Mesothelial cell of epicardium (in vitro differentiated cells): ENCODE measurements at regions not wholly inside any gene's neighbourhood (a gene's known extent, or its start where the extent isn't known, plus 50 kb on each side); places are given as distances from the start of the nearest gene placed in this dataset.
"Not testable (repeated sequence)": the region's sequence is repeated elsewhere in the genome, so short reads cannot be mapped to it uniquely, and the experiment has no call there.

Experiments used
- DNase-seq, 2 experiments: peaks; one replicate each; pipeline ENCODE4 v3.0.0; 2021; ENCODE audit warnings: low spot score in 2 of 2; ENCODE audit not compliant: unreplicated experiment in 2 of 2
- H3K27ac Mint-ChIP-seq: 2 replicates; pipeline ENCODE4 v1.8.0; 2021; ENCODE audit warnings: mixed read lengths
- H3K27me3 Mint-ChIP-seq: 2 replicates; pipeline ENCODE4 v1.8.0; 2021; ENCODE audit warnings: low read depth, mixed read lengths
- H3K36me3 Mint-ChIP-seq: 2 replicates; pipeline ENCODE4 v1.8.0; 2021; ENCODE audit warnings: mixed read lengths
- H3K4me1 Mint-ChIP-seq: 2 replicates; pipeline ENCODE4 v1.8.0; 2021; ENCODE audit warnings: mixed read lengths
- H3K4me3 Mint-ChIP-seq: 2 replicates; pipeline ENCODE4 v1.8.0; 2021; ENCODE audit warnings: mild to moderate bottlenecking, moderate library complexity, mixed read lengths
- H3K9me3 Mint-ChIP-seq: 2 replicates; pipeline ENCODE4 v1.8.0; 2021; ENCODE audit warnings: mixed read lengths
- TF ChIP-seq, protein P1 (sequence below): fragments of 200-600 bp; sonication (generic); IDR thresholded peaks from one replicate; pipeline ENCODE4 v1.5.0; 2021; ENCODE audit warnings: antibody characterized with exemption; ENCODE audit not compliant: unreplicated experiment

DNA sequence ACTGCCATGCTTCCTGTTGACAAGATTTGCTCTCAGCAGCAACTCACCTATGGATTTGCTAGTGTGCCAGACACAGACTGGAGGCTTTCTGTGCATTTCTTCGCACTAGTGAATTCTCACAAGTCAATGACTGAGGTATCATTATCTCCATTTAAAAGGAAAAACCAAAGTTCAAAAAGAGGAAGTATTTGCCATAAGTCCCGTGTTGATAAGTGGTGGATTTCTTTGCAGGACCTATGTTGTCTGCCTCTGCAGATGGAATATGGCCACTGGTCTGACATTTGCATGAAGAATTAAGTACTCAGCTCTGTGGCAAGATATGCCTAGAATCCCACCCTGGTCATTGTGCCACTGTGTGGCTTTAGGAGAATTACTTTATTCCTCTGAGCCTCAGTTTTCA lies 299.6 kb downstream of the PAX3 start:
- Mint-ChIP-seq H3K4me3 (no peak overlapping the region), H3K9me3 (peaks cover 8% of the 10 kb centered on the region), H3K27ac (no peak overlapping the region), H3K4me1 (peaks cover 20% of the 10 kb centered on the region), H3K27me3 (peaks cover 2% of the 10 kb centered on the region), H3K36me3 (no peaks in the 10 kb centered on the region)
- TF ChIP-seq, protein P1, sequence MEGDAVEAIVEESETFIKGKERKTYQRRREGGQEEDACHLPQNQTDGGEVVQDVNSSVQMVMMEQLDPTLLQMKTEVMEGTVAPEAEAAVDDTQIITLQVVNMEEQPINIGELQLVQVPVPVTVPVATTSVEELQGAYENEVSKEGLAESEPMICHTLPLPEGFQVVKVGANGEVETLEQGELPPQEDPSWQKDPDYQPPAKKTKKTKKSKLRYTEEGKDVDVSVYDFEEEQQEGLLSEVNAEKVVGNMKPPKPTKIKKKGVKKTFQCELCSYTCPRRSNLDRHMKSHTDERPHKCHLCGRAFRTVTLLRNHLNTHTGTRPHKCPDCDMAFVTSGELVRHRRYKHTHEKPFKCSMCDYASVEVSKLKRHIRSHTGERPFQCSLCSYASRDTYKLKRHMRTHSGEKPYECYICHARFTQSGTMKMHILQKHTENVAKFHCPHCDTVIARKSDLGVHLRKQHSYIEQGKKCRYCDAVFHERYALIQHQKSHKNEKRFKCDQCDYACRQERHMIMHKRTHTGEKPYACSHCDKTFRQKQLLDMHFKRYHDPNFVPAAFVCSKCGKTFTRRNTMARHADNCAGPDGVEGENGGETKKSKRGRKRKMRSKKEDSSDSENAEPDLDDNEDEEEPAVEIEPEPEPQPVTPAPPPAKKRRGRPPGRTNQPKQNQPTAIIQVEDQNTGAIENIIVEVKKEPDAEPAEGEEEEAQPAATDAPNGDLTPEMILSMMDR, result no peak
- no peak for DNase-seq

DNA sequence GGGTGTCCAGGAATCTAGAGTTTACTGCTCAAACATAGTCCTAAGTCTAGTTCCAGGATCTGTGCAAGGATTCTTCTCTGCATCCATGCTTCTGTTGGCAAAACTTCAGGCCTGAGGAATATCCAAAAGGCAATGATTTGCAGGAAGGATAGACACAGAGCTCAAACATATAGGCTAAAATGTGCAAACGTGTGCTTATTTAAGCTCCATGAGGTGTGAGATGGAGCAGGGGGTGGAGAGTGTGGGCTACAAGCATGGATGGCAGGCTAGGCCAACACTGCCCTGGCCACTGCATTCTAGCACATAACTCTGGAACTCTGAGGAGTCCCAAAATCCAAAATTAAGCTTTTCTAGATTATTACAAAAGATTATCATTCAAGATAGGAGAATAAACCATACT lies 301.1 kb downstream of the PAX3 start:
- Mint-ChIP-seq H3K27me3 (peaks cover 6% of the 10 kb centered on the region), H3K27ac (peak overlapping the region; percentile 2), H3K4me3 (no peak overlapping the region), H3K4me1 (peaks cover 20% of the 10 kb centered on the region), H3K9me3 (peaks cover 4% of the 10 kb centered on the region), H3K36me3 (no peaks in the 10 kb centered on the region)
- TF ChIP-seq, protein P1, result no peak
- no peak for DNase-seq

DNA sequence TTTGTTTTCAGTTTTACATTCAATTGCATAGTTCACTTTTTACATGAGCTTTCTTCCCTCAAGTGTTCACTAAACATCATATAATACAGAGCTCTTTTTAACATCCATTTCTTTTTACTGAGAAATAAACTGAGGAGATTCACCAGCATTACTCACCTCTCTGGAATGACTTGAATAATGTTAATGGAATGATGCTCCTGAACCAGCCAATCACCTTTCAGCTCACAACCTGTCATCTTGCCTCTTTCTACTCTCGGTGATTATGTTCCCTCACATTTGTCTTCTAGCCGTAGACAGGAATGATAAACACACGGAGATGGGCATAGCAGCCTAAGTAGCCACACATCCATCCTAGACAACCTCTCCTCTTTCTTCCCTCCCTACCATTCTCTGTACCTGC lies 301.7 kb downstream of the PAX3 start:
- no peaks in the 10 kb centered on the region for H3K36me3 Mint-ChIP-seq
- H3K9me3 Mint-ChIP-seq, result no peaks in the 10 kb centered on the region
- TF ChIP-seq, protein P1, result no peak
- H3K4me1 Mint-ChIP-seq, result peaks cover 20% of the 10 kb centered on the region
- peaks cover 6% of the 10 kb centered on the region for H3K27me3 Mint-ChIP-seq
- DNase-seq, result no peak
- peak overlapping the region; percentile 2 for H3K27ac Mint-ChIP-seq
- no peak overlapping the region for H3K4me3 Mint-ChIP-seq

DNA sequence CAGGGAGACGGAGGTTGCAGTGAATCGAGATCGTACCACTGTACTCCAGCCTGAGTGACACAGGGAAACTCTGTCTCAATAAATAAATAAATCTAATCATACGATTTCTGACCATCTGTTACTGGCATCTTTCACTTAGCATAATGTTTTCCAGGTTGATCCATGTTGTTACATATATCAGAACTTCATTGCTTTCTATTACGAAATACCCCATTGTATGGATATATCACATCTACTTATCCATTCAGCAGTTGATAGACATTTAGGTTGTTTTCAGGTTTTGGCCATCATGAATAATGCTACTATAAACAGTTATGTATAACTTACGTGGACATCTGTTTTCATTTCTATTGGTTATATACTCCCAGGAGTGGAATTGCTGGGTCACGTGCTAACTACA lies 303.9 kb downstream of the PAX3 start:
- Mint-ChIP-seq H3K4me1 (peaks cover 20% of the 10 kb centered on the region), H3K27ac (no peak overlapping the region), H3K36me3 (no peaks in the 10 kb centered on the region), H3K4me3 (no peak overlapping the region), H3K27me3 (peaks cover 13% of the 10 kb centered on the region), H3K9me3 (peaks cover 6% of the 10 kb centered on the region)
- no peak for DNase-seq
- TF ChIP-seq, protein P1, result no peak

DNA sequence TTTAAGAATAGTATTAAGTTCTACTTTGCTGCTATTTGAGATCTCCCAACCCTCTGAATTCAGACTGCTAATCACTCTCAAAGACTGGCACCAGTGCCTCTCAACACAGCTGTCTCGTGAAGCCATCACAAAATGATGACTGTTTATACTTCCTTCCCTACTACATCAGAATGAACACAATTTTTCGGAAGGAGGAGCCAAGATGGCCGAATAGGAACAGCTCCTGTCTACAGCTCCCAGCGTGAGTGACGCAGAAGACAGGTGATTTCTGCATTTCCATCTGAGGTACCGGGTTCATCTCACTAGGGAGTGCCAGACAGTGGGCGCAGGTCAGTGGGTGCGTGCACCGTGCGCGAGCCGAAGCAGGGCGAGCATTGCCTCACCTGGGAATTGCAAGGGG lies 314.4 kb downstream of the PAX3 start:
- not testable (repeated sequence) for DNase-seq, H3K4me1 Mint-ChIP-seq

DNA sequence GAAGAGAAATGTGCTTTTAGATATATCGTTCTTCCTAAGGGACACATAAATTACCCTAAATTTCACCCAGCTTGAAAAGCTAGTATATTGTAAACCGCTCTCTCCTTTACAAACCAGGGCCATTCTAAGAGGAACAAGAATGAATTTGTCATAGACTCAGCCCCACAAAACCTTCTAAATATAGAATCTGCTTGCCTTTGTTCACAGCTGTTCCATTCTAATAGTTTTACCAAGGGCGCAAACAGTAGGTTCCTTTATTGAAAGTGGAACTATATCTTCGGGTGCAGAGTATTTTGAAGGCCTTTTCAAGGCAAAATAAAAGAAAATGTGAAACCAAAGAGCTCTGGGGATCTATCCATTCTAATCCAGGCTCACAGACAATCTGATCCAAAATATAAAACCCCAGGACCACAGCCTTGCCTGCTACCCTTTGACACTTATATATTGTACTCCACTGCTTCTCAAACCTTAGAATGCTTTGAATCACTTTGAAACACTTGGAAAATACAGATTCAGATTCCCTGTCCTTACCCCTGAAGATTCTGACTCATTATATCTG lies 316.8 kb downstream of the PAX3 start:
- H3K36me3 Mint-ChIP-seq, result peaks cover 2% of the 10 kb centered on the region
- no peak overlapping the region for H3K4me3 Mint-ChIP-seq
- TF ChIP-seq, protein P1, result no peak
- no peak for DNase-seq
- no peak overlapping the region for H3K27ac Mint-ChIP-seq
- peaks cover 6% of the 10 kb centered on the region for H3K27me3 Mint-ChIP-seq
- no peaks in the 10 kb centered on the region for H3K4me1 Mint-ChIP-seq
- peaks cover 2% of the 10 kb centered on the region for H3K9me3 Mint-ChIP-seq

More for the DNA sequence above, 314.4 kb downstream of the PAX3 start:
- not testable (repeated sequence) for H3K4me3 Mint-ChIP-seq, H3K9me3 Mint-ChIP-seq, H3K27ac Mint-ChIP-seq, H3K27me3 Mint-ChIP-seq, H3K36me3 Mint-ChIP-seq
